ENCODE measurements at regions not wholly inside any gene's neighbourhood (a gene's known extent, or its start where the extent isn't known, plus 50 kb on each side); places are given as distances from the start of the nearest gene placed in this dataset.

- Mint-ChIP-seq H3K36me3 (ENCODE audit: low read depth) (no peaks in the 10 kb centered on the region), H3K27ac (no peak overlapping the region), H3K4me3 (no peak overlapping the region), H3K27me3 (ENCODE audit: insufficient read depth) (no peaks in the 10 kb centered on the region), H3K9me3 (no peaks in the 10 kb centered on the region), H3K4me1 (ENCODE audit: low read depth) (peaks cover 15% of the 10 kb centered on the region)
- TF ChIP-seq, protein P1, sequence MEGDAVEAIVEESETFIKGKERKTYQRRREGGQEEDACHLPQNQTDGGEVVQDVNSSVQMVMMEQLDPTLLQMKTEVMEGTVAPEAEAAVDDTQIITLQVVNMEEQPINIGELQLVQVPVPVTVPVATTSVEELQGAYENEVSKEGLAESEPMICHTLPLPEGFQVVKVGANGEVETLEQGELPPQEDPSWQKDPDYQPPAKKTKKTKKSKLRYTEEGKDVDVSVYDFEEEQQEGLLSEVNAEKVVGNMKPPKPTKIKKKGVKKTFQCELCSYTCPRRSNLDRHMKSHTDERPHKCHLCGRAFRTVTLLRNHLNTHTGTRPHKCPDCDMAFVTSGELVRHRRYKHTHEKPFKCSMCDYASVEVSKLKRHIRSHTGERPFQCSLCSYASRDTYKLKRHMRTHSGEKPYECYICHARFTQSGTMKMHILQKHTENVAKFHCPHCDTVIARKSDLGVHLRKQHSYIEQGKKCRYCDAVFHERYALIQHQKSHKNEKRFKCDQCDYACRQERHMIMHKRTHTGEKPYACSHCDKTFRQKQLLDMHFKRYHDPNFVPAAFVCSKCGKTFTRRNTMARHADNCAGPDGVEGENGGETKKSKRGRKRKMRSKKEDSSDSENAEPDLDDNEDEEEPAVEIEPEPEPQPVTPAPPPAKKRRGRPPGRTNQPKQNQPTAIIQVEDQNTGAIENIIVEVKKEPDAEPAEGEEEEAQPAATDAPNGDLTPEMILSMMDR (IDR thresholded peaks at IDR 0.05): no peak
- no peak for DNase-seq
These were observed 55.5 kb upstream of the SLC5A12 start for GRCh38 chr11:26777372-26777808.

DNA sequence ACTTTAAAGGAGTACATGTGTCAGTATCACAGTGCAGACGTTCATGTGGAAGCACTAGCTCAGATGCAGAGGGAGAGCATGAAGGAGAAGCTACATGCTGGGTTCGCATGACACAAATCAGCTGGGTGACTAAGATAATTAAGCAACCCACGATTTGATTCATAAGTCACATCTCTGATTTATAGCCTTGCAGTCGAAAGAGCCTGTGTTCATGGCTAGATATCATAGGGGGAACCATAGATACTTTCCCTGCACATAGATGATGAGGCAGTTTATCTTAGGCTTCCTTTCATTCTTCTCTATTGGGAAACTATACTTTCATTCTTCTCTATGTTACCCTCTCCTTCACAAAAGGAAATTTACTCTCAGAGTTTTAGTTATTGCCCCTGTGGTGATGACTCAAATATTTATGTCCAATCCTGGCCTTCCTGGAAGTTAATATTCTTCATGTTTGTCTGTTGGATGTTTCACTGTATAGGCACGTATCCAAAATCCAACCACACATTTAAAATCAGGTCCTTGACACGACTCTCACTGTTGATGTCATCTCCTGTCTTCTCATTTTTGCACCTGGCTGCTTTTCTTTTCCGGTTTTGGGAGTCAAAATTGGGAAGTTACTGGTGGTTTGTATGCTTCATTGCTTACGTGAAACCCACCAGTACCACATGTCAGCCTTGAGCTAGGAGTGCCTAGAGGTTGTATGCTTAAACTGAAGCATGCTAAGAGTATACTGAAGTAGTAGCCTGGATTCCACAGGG is 56.3 kb upstream of the SLC5A12 start:
- Mint-ChIP-seq H3K4me3 (no peak overlapping the region), H3K36me3 (ENCODE audit: low read depth) (peaks cover 3% of the 10 kb centered on the region), H3K27ac (no peak overlapping the region), H3K9me3 (peaks cover 3% of the 10 kb centered on the region), H3K27me3 (ENCODE audit: insufficient read depth) (no peaks in the 10 kb centered on the region), H3K4me1 (ENCODE audit: low read depth) (peaks cover 15% of the 10 kb centered on the region)
- TF ChIP-seq, protein P1 (IDR thresholded peaks at IDR 0.05): no peak
- peak; percentile 76 for DNase-seq

GRCh38 chr11:26779074-26779865 is 57.4 kb upstream of the SLC5A12 start:
- H3K4me3 Mint-ChIP-seq: no peak overlapping the region
- peaks cover 15% of the 10 kb centered on the region for H3K4me1 Mint-ChIP-seq (ENCODE audit: low read depth)
- H3K27ac Mint-ChIP-seq: no peak overlapping the region
- no peak for DNase-seq
- TF ChIP-seq, protein P1 (IDR thresholded peaks at IDR 0.05): no peak
- peaks cover 14% of the 10 kb centered on the region for H3K9me3 Mint-ChIP-seq
- no peaks in the 10 kb centered on the region for H3K27me3 Mint-ChIP-seq (ENCODE audit: insufficient read depth)
- peaks cover 10% of the 10 kb centered on the region for H3K36me3 Mint-ChIP-seq (ENCODE audit: low read depth)

- DNase-seq: peak; percentile 9
- H3K4me3 Mint-ChIP-seq: no peak overlapping the region
- H3K27ac Mint-ChIP-seq: peak overlapping the region; percentile 56
- TF ChIP-seq, protein P1 (IDR thresholded peaks at IDR 0.05): no peak
- peaks cover 22% of the 10 kb centered on the region for H3K9me3 Mint-ChIP-seq
- peaks cover 16% of the 10 kb centered on the region for H3K36me3 Mint-ChIP-seq (ENCODE audit: low read depth)
- H3K4me1 Mint-ChIP-seq (ENCODE audit: low read depth): peaks cover 15% of the 10 kb centered on the region
- H3K27me3 Mint-ChIP-seq (ENCODE audit: insufficient read depth): no peaks in the 10 kb centered on the region
These were observed 58.7 kb upstream of the SLC5A12 start for GRCh38 chr11:26780376-26781085.

GRCh38 chr11:26782220-26782965 is 60.5 kb upstream of the SLC5A12 start:
- H3K9me3 Mint-ChIP-seq: peaks cover 27% of the 10 kb centered on the region
- no peak overlapping the region for H3K27ac Mint-ChIP-seq
- peaks cover 16% of the 10 kb centered on the region for H3K36me3 Mint-ChIP-seq (ENCODE audit: low read depth)
- no peak for DNase-seq
- no peak overlapping the region for H3K4me3 Mint-ChIP-seq
- H3K4me1 Mint-ChIP-seq (ENCODE audit: low read depth): peaks cover 29% of the 10 kb centered on the region
- TF ChIP-seq, protein P1 (IDR thresholded peaks at IDR 0.05): no peak
- H3K27me3 Mint-ChIP-seq (ENCODE audit: insufficient read depth): no peaks in the 10 kb centered on the region
